ENCODE measurements at regions not wholly inside any gene's neighbourhood (a gene's known extent, or its start where the extent isn't known, plus 50 kb on each side); places are given as distances from the start of the nearest gene placed in this dataset.

- no peak overlapping the region for H3K4me3 ChIP-seq (ENCODE audit: control insufficient read depth in 2 of 3, extremely low read depth in 1 of 3, insufficient read depth in 2 of 3, low read depth in 1 of 3, low read length in 3 of 3)
- H3K4me2 ChIP-seq (ENCODE audit: control insufficient read depth, extremely low read depth, insufficient read depth, low read depth, low read length), result no peak overlapping the region
- no peaks in the 10 kb centered on the region for H3K9me3 ChIP-seq (ENCODE audit: control insufficient read depth, low read depth, low read length)
- TF ChIP-seq EZH2 (IDR thresholded peaks at IDR 0.05; ENCODE audit: low read length) (no peak), CTCF (optimal IDR thresholded peaks at IDR 0.05 in 1 of 3, IDR thresholded peaks at IDR 0.05 in 1 of 3, conservative IDR thresholded peaks at IDR 0.05 in 1 of 3; ENCODE audit: extremely low read depth in 1 of 3, insufficient read depth in 2 of 3, low read length in 3 of 3) (peak; percentile 62 to 71 (median 71))
- no peak overlapping the region for H3K27ac ChIP-seq (ENCODE audit: control insufficient read depth, insufficient read depth, low read length)
- DNase-seq (ENCODE audit: low read depth, low spot score) (peak; percentile 0), FAIRE-seq (peak; percentile 36)
- H3K27me3 ChIP-seq (ENCODE audit: control insufficient read depth, extremely low read depth, insufficient read depth, low read length), result no peaks in the 10 kb centered on the region
- no peaks in the 10 kb centered on the region for H3K4me1 ChIP-seq (ENCODE audit: control insufficient read depth, extremely low read depth, insufficient read depth, low read length)
- dilution Hi-C loops (cut with MboI; ENCODE audit: extremely low pct_ligation_motif_present, low sequenced_read_pairs), result no loop called here
- no peaks in the 10 kb centered on the region for H3K9me1 ChIP-seq (ENCODE audit: control insufficient read depth, extremely low read depth, insufficient read depth, low read length)
- no peaks in the 10 kb centered on the region for H3K79me2 ChIP-seq (ENCODE audit: control insufficient read depth, insufficient read depth, low read length)
- H2AFZ ChIP-seq (ENCODE audit: control insufficient read depth, low read length), result no peak overlapping the region
- no peak overlapping the region for H3K9ac ChIP-seq (ENCODE audit: control insufficient read depth, extremely low read depth, insufficient read depth, low read length)
- no peaks in the 10 kb centered on the region for H4K20me1 ChIP-seq (ENCODE audit: control insufficient read depth, extremely low read depth, insufficient read depth, low read length)
- H3K36me3 ChIP-seq (ENCODE audit: control insufficient read depth in 2 of 2, extremely low read depth in 1 of 2, insufficient read depth in 2 of 2, low read length in 2 of 2), result no peaks in the 10 kb centered on the region
Observed at GRCh38 chr5:15105799-15106393, 234.3 kb upstream of the ANKH start.

- no peak for TF ChIP-seq CTCF (optimal IDR thresholded peaks at IDR 0.05 in 1 of 3, IDR thresholded peaks at IDR 0.05 in 1 of 3, conservative IDR thresholded peaks at IDR 0.05 in 1 of 3; ENCODE audit: extremely low read depth in 1 of 3, insufficient read depth in 2 of 3, low read length in 3 of 3)
- TF ChIP-seq EZH2 (IDR thresholded peaks at IDR 0.05; ENCODE audit: low read length), result no peak
- dilution Hi-C loops (cut with MboI; ENCODE audit: extremely low pct_ligation_motif_present, low sequenced_read_pairs), result no loop called here
- H3K4me2 ChIP-seq (ENCODE audit: control insufficient read depth, extremely low read depth, insufficient read depth, low read depth, low read length), result no peak overlapping the region
Observed at GRCh38 chr5:15103864-15104263, 232.3 kb upstream of the ANKH start.

More at GRCh38 chr5:15103864-15104263, 232.3 kb upstream of the ANKH start:
- no peak overlapping the region for H3K4me3 ChIP-seq (ENCODE audit: control insufficient read depth in 2 of 3, extremely low read depth in 1 of 3, insufficient read depth in 2 of 3, low read depth in 1 of 3, low read length in 3 of 3)
- H2AFZ ChIP-seq (ENCODE audit: control insufficient read depth, low read length), result no peak overlapping the region
- no peaks in the 10 kb centered on the region for H3K27me3 ChIP-seq (ENCODE audit: control insufficient read depth, extremely low read depth, insufficient read depth, low read length)
- no peaks in the 10 kb centered on the region for H3K36me3 ChIP-seq (ENCODE audit: control insufficient read depth in 2 of 2, extremely low read depth in 1 of 2, insufficient read depth in 2 of 2, low read length in 2 of 2)
- no peaks in the 10 kb centered on the region for H3K9me3 ChIP-seq (ENCODE audit: control insufficient read depth, low read depth, low read length)
- FAIRE-seq, result no peak
- H3K79me2 ChIP-seq (ENCODE audit: control insufficient read depth, insufficient read depth, low read length), result no peaks in the 10 kb centered on the region
- no peak overlapping the region for H3K27ac ChIP-seq (ENCODE audit: control insufficient read depth, insufficient read depth, low read length)
- no peaks in the 10 kb centered on the region for H4K20me1 ChIP-seq (ENCODE audit: control insufficient read depth, extremely low read depth, insufficient read depth, low read length)
- no peaks in the 10 kb centered on the region for H3K4me1 ChIP-seq (ENCODE audit: control insufficient read depth, extremely low read depth, insufficient read depth, low read length)
- no peak for DNase-seq (ENCODE audit: low read depth, low spot score)
- H3K9me1 ChIP-seq (ENCODE audit: control insufficient read depth, extremely low read depth, insufficient read depth, low read length), result no peaks in the 10 kb centered on the region
- no peak overlapping the region for H3K9ac ChIP-seq (ENCODE audit: control insufficient read depth, extremely low read depth, insufficient read depth, low read length)
